ENCODE measurements at regions not wholly inside any gene's neighbourhood (a gene's known extent, or its start where the extent isn't known, plus 50 kb on each side); places are given as distances from the start of the nearest gene placed in this dataset.

GRCh38 chr1:56324504-56324903 lies 254.9 kb downstream of the PLPP3 start:
- Histone ChIP-seq H3K27me3 (ENCODE audit: insufficient read depth, low read length) (no peaks in the 10 kb centered on the region), H3K18ac (ENCODE audit: insufficient read length, low read depth, low read length) (no peak overlapping the region), H4K20me1 (ENCODE audit: control insufficient read depth, insufficient read depth, insufficient read length) (no peaks in the 10 kb centered on the region), H4K8ac (replicated peaks; ENCODE audit: insufficient read length, low read depth, low read length) (no peak overlapping the region), H2AK5ac (ENCODE audit: insufficient read length, low read length) (no peak overlapping the region), H3K79me2 (ENCODE audit: insufficient read depth, low read length) (no peaks in the 10 kb centered on the region), H3K14ac (ENCODE audit: insufficient read depth, low read length) (no peak overlapping the region), H3K56ac (ENCODE audit: insufficient read length, low read depth, low read length) (no peak overlapping the region), H2AFZ (ENCODE audit: low read length) (no peak overlapping the region), H2BK15ac (ENCODE audit: low read depth, low read length) (no peak overlapping the region), H2BK5ac (ENCODE audit: insufficient read length, low read length) (no peak overlapping the region), H4K91ac (ENCODE audit: insufficient read length, low read depth, low read length) (no peak overlapping the region), H2BK20ac (ENCODE audit: low read depth, low read length, poor library complexity, severe bottlenecking) (no peak overlapping the region), H3T11ph (ENCODE audit: low read length) (no peak overlapping the region), H3K9ac (ENCODE audit: extremely low read depth, insufficient read length, low read length) (no peak overlapping the region), H3K4me2 (ENCODE audit: insufficient read depth, insufficient read length, low read length) (no peak overlapping the region), H3K27ac (ENCODE audit: insufficient read length, low read depth, low read length) (no peak overlapping the region), H3K79me1 (ENCODE audit: insufficient read depth, low read depth, low read length, poor library complexity, severe bottlenecking) (no peaks in the 10 kb centered on the region), H2BK12ac (ENCODE audit: insufficient read length, low read depth, low read length) (no peak overlapping the region), H3K4me1 (ENCODE audit: insufficient read depth, low read length) (no peaks in the 10 kb centered on the region; the same call in none of the 2 replicates), H3K23ac (ENCODE audit: insufficient read length, low read depth, low read length) (no peak overlapping the region), H3K23me2 (ENCODE audit: insufficient read length, low read depth, low read length, poor library complexity, severe bottlenecking) (no peaks in the 10 kb centered on the region), H2BK120ac (ENCODE audit: low read depth, low read length, poor library complexity, severe bottlenecking) (no peak overlapping the region), H3K4ac (ENCODE audit: low read depth, low read length) (no peak overlapping the region), H4K5ac (ENCODE audit: insufficient read length, low read depth, low read length) (no peak overlapping the region), H3K9me3 (ENCODE audit: control insufficient read depth, low read depth, low read length) (no peaks in the 10 kb centered on the region)
- Mint-ChIP-seq H3K9me3 (no peaks in the 10 kb centered on the region), H3K36me3 (ENCODE audit: insufficient read depth in 1 of 3, low read depth in 3 of 3) (no peaks in the 10 kb centered on the region), H3K27me3 (ENCODE audit: low read depth) (no peaks in the 10 kb centered on the region), H3K4me3 (no peak overlapping the region), H3K4me1 (peaks cover 9% of the 10 kb centered on the region in 2 experiments), H3K27ac (no peak overlapping the region)
- TF ChIP-seq CTCF (conservative IDR thresholded peaks at IDR 0.05) = no peak
- no peak for DNase-seq
- WGBS (ENCODE audit: extremely low coverage, insufficient read length, low lambda C conversion rate) = no CpG with 5 or more reads among the region's 1 CpG

Data from H9 (cell line).